Trophoblast cell (in vitro differentiated cells and primary cell): ENCODE measurements at regions not wholly inside any gene's neighbourhood (a gene's known extent, or its start where the extent isn't known, plus 50 kb on each side); places are given as distances from the start of the nearest gene placed in this dataset.

Experiments used
- DNase-seq, 2 donors: peaks; one replicate each; pipeline ENCODE4 v3.0.0-alpha.2; 2016
- H2AFZ ChIP-seq: 2 replicates; pipeline ENCODE4 v1.6.1; 2013; ENCODE audit warnings: low read length, moderate library complexity, mild to moderate bottlenecking; ENCODE audit not compliant: insufficient read depth, poor library complexity
- H2AK5ac ChIP-seq: 2 replicates; pipeline ENCODE4 v1.6.1; 2013; ENCODE audit warnings: mild to moderate bottlenecking, low read length
- H2BK120ac ChIP-seq: 2 replicates; pipeline ENCODE4 v1.6.1; 2013; ENCODE audit warnings: low read length, mild to moderate bottlenecking, moderate library complexity; ENCODE audit not compliant: insufficient read depth, poor library complexity
- H2BK12ac ChIP-seq: 2 replicates; pipeline ENCODE4 v1.6.1; 2013; ENCODE audit warnings: mild to moderate bottlenecking, low read length, moderate library complexity
- H2BK5ac ChIP-seq: 2 replicates; pipeline ENCODE4 v1.6.1; 2013; ENCODE audit warnings: low read length, low read depth, moderate library complexity, mild to moderate bottlenecking; ENCODE audit not compliant: poor library complexity
- H3K14ac ChIP-seq: 2 replicates; pipeline ENCODE4 v1.6.1; 2013; ENCODE audit warnings: mild to moderate bottlenecking, low read length
- H3K18ac ChIP-seq: 2 replicates; pipeline ENCODE4 v1.6.1; 2013; ENCODE audit warnings: mild to moderate bottlenecking, low read length
- H3K23ac ChIP-seq: 2 replicates; pipeline ENCODE4 v1.6.1; 2013; ENCODE audit warnings: low read length
- H3K27ac ChIP-seq: 2 replicates; pipeline ENCODE4 v1.5.1; 2013; ENCODE audit warnings: low read depth, mild to moderate bottlenecking, inconsistent platforms, low read length, moderate library complexity
- H3K27me3 ChIP-seq: 2 replicates; pipeline ENCODE4 v1.6.1; 2013; ENCODE audit warnings: inconsistent platforms, mild to moderate bottlenecking, low read length, moderate library complexity; ENCODE audit not compliant: insufficient read depth
- H3K36me3 ChIP-seq, 2 experiments: 1 replicate in 1 of 2; 2 replicates in 1 of 2; pipeline ENCODE4 v1.6.1; 2013; ENCODE audit warnings: low read length in 2 of 2, mild to moderate bottlenecking in 2 of 2, moderate library complexity in 1 of 2; ENCODE audit not compliant: insufficient read depth in 2 of 2, control insufficient read depth in 1 of 2
- H3K4ac ChIP-seq: 2 replicates; pipeline ENCODE4 v1.6.1; 2013; ENCODE audit warnings: low read depth, mild to moderate bottlenecking, low read length, moderate library complexity
- H3K4me1 ChIP-seq, 2 experiments: 1 replicate in 1 of 2; 2 replicates in 1 of 2; pipeline ENCODE4 v1.6.1; 2013; ENCODE audit warnings: low read length in 2 of 2, mild to moderate bottlenecking in 2 of 2, moderate library complexity in 1 of 2; ENCODE audit not compliant: insufficient read depth in 2 of 2, control insufficient read depth in 1 of 2
- H3K4me2 ChIP-seq: 2 replicates; pipeline ENCODE4 v1.6.1; 2013; ENCODE audit warnings: inconsistent platforms, mild to moderate bottlenecking, low read length, moderate library complexity
- H3K4me3 ChIP-seq: 2 replicates; pipeline ENCODE4 v1.5.1; 2013; ENCODE audit warnings: mild to moderate bottlenecking, low read depth, low read length, inconsistent platforms
- H3K79me1 ChIP-seq: one replicate; pipeline ENCODE4 v1.6.1; 2013; ENCODE audit warnings: low read length
- H3K79me2 ChIP-seq: 2 replicates; pipeline ENCODE4 v1.6.1; 2013; ENCODE audit warnings: low read length, mild to moderate bottlenecking; ENCODE audit not compliant: control insufficient read depth, insufficient read depth, poor library complexity
- H3K9ac ChIP-seq: 2 replicates; pipeline ENCODE4 v1.6.1; 2013; ENCODE audit warnings: mild to moderate bottlenecking, low read length
- H3K9me3 ChIP-seq: 2 replicates; pipeline ENCODE4 v1.6.1; 2013; ENCODE audit warnings: low read depth, mild to moderate bottlenecking, control low read depth, inconsistent platforms, low read length; ENCODE audit not compliant: insufficient read depth
- H4K12ac ChIP-seq: 2 replicates; pipeline ENCODE4 v1.6.1; 2013; ENCODE audit warnings: low read depth, mild to moderate bottlenecking, low read length, moderate library complexity
- H4K8ac ChIP-seq: 2 replicates; pipeline ENCODE4 v1.6.1; 2013; ENCODE audit warnings: low read depth, mild to moderate bottlenecking, low read length, moderate library complexity
- H4K91ac ChIP-seq: one replicate; pipeline ENCODE4 v1.6.1; 2013; ENCODE audit warnings: low read depth, mild to moderate bottlenecking, low read length, moderate library complexity
- WGBS: extraction: QIAGEN DNeasy Blood & Tissue Kit; methylation state at CpG from one replicate; pipeline ENCODE4 v1.1.7; 2013; ENCODE audit warnings: missing lambda C conversion rate; ENCODE audit not compliant: insufficient read length, insufficient coverage; ENCODE audit errors: extremely low coverage; 5-methylcytosine and 5-hydroxymethylcytosine counted together

DNA sequence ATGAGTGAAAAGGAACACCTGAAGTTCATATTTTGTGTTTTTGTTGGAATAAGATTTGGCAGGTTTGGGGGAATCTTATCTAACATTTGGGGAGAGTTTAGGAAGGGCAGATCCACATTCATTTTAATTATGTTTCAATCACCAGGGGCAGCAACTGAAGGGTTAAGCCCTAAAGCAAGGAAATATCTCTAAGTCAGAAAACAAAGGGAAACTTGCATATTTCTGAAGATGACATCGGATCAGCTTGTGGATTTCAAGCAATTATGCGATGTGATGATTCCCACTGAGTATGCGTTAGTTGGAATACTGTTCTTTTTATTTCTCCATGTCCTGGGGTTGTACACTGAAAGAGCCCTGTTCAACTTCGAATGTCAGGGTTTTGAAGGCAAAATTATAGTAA lies 59.8 kb upstream of the NFIB start:
- no peaks in the 10 kb centered on the region for H3K27me3 ChIP-seq
- H2BK12ac ChIP-seq, result no peak overlapping the region
- DNase-seq, result no peak
- H3K9ac ChIP-seq, result no peak overlapping the region
- no peak overlapping the region for H4K8ac ChIP-seq
- H3K4me2 ChIP-seq, result no peak overlapping the region
- H3K79me1 ChIP-seq, result peaks cover 2% of the 10 kb centered on the region
- no peaks in the 10 kb centered on the region for H3K79me2 ChIP-seq
- H3K9me3 ChIP-seq, result no peaks in the 10 kb centered on the region
- H3K27ac ChIP-seq, result no peak overlapping the region
- no peak overlapping the region for H3K14ac ChIP-seq
- WGBS, result no CpG with 5 or more reads among the region's 4 CpGs
- no peak overlapping the region for H4K12ac ChIP-seq
- H2BK120ac ChIP-seq, result no peak overlapping the region
- H3K36me3 ChIP-seq, result no peaks in the 10 kb centered on the region
- H4K91ac ChIP-seq, result no peak overlapping the region
- H2BK5ac ChIP-seq, result no peak overlapping the region
- H2AK5ac ChIP-seq, result no peak overlapping the region
- H3K23ac ChIP-seq, result no peak overlapping the region
- peaks cover 2% of the 10 kb centered on the region in 2 experiments for H3K4me1 ChIP-seq
- H3K18ac ChIP-seq, result no peak overlapping the region
- no peak overlapping the region for H3K4ac ChIP-seq
- H3K4me3 ChIP-seq, result no peak overlapping the region
- H2AFZ ChIP-seq, result no peak overlapping the region

DNA sequence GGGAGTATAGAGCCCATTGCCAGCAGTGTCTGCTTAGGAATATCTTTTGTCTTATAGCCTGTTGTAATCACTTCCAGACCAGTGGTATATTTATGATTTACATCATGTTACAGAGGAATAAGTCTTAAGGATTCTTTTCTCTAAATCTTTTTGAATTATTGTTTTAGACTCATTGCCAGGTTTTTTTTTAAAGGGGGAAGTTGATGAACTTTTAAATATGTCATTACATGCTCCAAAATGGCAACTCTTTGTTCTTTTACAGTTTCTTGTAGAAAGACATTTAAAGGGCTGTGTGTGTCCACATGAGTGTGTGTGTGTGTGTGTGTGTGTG lies 59.4 kb upstream of the NFIB start:
- no peak overlapping the region for H2BK5ac ChIP-seq
- H3K4me2 ChIP-seq, result no peak overlapping the region
- no peak overlapping the region for H4K91ac ChIP-seq
- no peak overlapping the region for H3K9ac ChIP-seq
- H3K9me3 ChIP-seq, result no peaks in the 10 kb centered on the region
- no peak overlapping the region for H3K18ac ChIP-seq
- no peak overlapping the region for H4K12ac ChIP-seq
- H2BK12ac ChIP-seq, result no peak overlapping the region
- no peak overlapping the region for H3K4ac ChIP-seq
- H4K8ac ChIP-seq, result no peak overlapping the region
- no peaks in the 10 kb centered on the region for H3K79me2 ChIP-seq
- H3K36me3 ChIP-seq, result no peaks in the 10 kb centered on the region
- H2AK5ac ChIP-seq, result no peak overlapping the region
- H3K14ac ChIP-seq, result no peak overlapping the region
- H3K23ac ChIP-seq, result no peak overlapping the region
- no peak overlapping the region for H2BK120ac ChIP-seq
- DNase-seq, result no peak
- H3K27me3 ChIP-seq, result no peaks in the 10 kb centered on the region
- H3K27ac ChIP-seq, result peak overlapping the region; percentile 52
- H2AFZ ChIP-seq, result no peak overlapping the region
- H3K4me3 ChIP-seq, result no peak overlapping the region
- H3K79me1 ChIP-seq, result peaks cover 2% of the 10 kb centered on the region
- peaks cover 2% of the 10 kb centered on the region in 2 experiments for H3K4me1 ChIP-seq

DNA sequence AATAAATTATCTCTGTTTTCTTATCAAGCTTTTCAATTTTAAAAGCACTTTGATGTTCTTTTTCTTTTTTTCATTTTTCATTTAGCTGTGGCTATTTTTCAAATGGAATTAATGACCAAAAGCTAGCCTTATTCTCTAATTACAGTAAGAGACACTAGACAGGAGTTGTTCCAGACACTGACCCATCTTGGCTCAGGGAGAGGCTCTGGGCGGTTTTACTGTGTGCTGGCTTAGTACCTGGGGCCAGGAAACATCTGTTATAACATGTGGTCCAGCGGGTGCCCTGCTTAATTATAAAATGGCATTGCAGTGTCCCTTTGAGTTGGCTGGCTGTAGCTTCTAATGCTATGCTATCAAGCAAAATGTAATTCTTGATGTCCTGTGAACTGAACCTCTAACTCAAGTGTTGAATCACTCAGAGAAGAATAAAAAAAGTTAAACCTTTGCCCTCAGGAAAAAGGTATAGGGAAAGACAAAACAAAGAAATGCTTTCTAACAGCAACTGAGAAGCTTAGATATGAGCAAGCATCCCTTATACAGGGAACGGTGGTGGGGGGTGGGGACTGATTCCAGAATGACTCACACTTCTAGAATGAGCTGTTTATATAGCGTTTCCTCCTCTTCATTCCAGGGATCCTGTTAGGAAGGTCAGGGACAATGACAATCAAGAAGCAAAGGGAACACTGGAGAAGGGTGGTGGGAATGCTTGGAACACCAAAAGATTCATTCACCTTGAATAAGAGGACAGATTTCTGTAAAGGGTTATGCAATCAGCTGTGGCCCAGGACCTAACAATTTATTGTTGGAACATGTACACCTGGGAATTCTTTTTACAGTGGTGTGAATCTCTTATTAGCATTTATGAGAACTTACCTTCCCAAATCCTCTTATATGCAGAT lies 58.7 kb upstream of the NFIB start:
- Histone ChIP-seq H2AFZ (peak overlapping the region; percentile 41), H3K4me3 (no peak overlapping the region), H3K9me3 (no peaks in the 10 kb centered on the region), H2BK120ac (peak overlapping the region; percentile 51), H3K79me2 (no peaks in the 10 kb centered on the region), H4K91ac (peak overlapping the region; percentile 55), H3K4me2 (peak overlapping the region; percentile 16), H4K8ac (no peak overlapping the region), H3K23ac (no peak overlapping the region), H3K27me3 (no peaks in the 10 kb centered on the region), H2BK5ac (no peak overlapping the region), H3K79me1 (peaks cover 2% of the 10 kb centered on the region), H4K12ac (no peak overlapping the region), H3K4me1 (peaks cover 2% of the 10 kb centered on the region in 2 experiments), H2AK5ac (no peak overlapping the region), H3K4ac (no peak overlapping the region), H3K14ac (no peak overlapping the region), H3K27ac (peak overlapping the region; percentile 73), H3K9ac (no peak overlapping the region), H3K18ac (no peak overlapping the region), H3K36me3 (no peaks in the 10 kb centered on the region), H2BK12ac (peak overlapping the region; percentile 58)
- no CpG with 5 or more reads among the region's 4 CpGs for WGBS
- DNase-seq, result peak in 1 of 2 donors; percentile 17

DNA sequence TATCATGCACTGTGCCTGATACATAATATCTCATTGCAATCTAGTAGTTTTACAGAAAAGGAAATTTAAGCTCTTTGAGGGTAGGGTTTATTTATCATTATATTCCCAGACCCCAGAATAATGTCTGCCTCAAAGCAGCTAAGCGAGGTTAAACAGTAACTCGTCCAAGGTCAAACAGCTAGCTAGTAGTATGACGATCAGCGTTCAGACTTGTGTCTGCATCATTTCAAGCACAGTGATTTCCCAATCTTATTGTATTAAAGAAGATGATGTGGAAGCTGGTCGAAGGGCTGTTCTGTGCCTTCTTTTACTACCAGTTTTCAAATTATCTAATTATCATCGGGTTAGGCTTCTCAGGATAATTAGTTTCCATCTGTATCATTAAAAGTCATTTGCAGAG lies 55.1 kb upstream of the NFIB start:
- Histone ChIP-seq H3K4me2 (no peak overlapping the region), H3K27me3 (no peaks in the 10 kb centered on the region), H2BK12ac (no peak overlapping the region), H3K14ac (no peak overlapping the region), H3K79me2 (no peaks in the 10 kb centered on the region), H3K23ac (no peak overlapping the region), H2BK120ac (no peak overlapping the region), H3K9ac (no peak overlapping the region), H3K27ac (no peak overlapping the region), H4K12ac (no peak overlapping the region), H2AK5ac (no peak overlapping the region), H3K4me1 (peaks cover 2% of the 10 kb centered on the region in 2 experiments), H3K79me1 (peaks cover 2% of the 10 kb centered on the region), H3K4me3 (no peak overlapping the region), H2BK5ac (no peak overlapping the region), H3K36me3 (no peaks in the 10 kb centered on the region), H2AFZ (no peak overlapping the region), H4K8ac (no peak overlapping the region), H3K9me3 (no peaks in the 10 kb centered on the region), H4K91ac (no peak overlapping the region), H3K18ac (no peak overlapping the region), H3K4ac (no peak overlapping the region)
- no peak for DNase-seq
- no CpG with 5 or more reads among the region's 6 CpGs for WGBS
